ENCODE measurements at regions not wholly inside any gene's neighbourhood (a gene's known extent, or its start where the extent isn't known, plus 50 kb on each side); places are given as distances from the start of the nearest gene placed in this dataset.

DNA sequence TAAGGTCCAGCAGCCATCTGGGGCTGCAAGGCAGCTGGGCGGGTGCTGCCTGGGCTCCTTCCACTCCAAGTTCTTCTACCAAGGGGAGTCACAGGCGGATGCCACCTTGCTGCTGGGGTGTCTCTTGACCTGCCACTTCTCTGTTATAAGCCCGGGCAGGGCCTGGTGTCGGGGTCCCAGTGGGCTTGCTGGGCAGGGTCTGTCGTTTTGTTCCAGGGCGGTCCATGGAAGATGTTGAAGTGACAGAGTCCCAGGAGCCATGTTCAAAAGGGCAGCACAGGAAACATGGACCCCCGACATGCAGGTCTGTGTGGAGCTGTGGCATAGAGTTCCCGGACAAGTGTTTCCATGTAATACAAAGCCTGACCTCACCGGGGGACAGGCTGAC lies 91.1 kb downstream of the TNFRSF13B start:
- TF ChIP-seq CTCF (IDR thresholded peaks at IDR 0.05) (no peak), POLR2AphosphoS5 (IDR thresholded peaks at IDR 0.05; ENCODE audit: low read depth, low read length) (no peak), REST (IDR thresholded peaks at IDR 0.05; ENCODE audit: insufficient read depth in 1 of 2, low read depth in 2 of 2, low read length in 1 of 2) (no peak), SIN3A (IDR thresholded peaks at IDR 0.05; ENCODE audit: borderline replicate concordance, insufficient read depth, low read depth, low read length) (no peak), TCF7L2 (IDR thresholded peaks at IDR 0.05; ENCODE audit: low read depth, low read length) (no peak)
- POLR2A ChIA-PET = no interaction called here
- no TSS peak for BruUV-seq (replicated peaks)
- in situ Hi-C loops (cut with HindIII; ENCODE audit: low pct_unique_long_range_greater_than_20kb, low sequenced_read_pairs) = no loop called here
- Histone ChIP-seq H3K9me3 (ENCODE audit: control insufficient read depth, insufficient read depth, low read depth, low read length) (no peaks in the 10 kb centered on the region), H3K27me3 (ENCODE audit: control insufficient read depth, insufficient read depth, low read length) (no peaks in the 10 kb centered on the region), H3K4me1 (ENCODE audit: control insufficient read depth, insufficient read depth, low read length) (no peaks in the 10 kb centered on the region), H3K36me3 (ENCODE audit: control insufficient read depth, insufficient read depth, low read length) (no peaks in the 10 kb centered on the region), H3K27ac (ENCODE audit: low read length) (no peak overlapping the region), H3K4me3 (ENCODE audit: low read depth in 2 of 2, low read length in 2 of 2) (no peak overlapping the region)
- intact Hi-C loops (cut with micrococcal nuclease; ENCODE audit: unreplicated experiment) = no loop called here
- ATAC-seq = no peak
- CTCF ChIA-PET = no interaction called here
- no peak for DNase-seq (ENCODE audit: low read depth, low spot score)

DNA sequence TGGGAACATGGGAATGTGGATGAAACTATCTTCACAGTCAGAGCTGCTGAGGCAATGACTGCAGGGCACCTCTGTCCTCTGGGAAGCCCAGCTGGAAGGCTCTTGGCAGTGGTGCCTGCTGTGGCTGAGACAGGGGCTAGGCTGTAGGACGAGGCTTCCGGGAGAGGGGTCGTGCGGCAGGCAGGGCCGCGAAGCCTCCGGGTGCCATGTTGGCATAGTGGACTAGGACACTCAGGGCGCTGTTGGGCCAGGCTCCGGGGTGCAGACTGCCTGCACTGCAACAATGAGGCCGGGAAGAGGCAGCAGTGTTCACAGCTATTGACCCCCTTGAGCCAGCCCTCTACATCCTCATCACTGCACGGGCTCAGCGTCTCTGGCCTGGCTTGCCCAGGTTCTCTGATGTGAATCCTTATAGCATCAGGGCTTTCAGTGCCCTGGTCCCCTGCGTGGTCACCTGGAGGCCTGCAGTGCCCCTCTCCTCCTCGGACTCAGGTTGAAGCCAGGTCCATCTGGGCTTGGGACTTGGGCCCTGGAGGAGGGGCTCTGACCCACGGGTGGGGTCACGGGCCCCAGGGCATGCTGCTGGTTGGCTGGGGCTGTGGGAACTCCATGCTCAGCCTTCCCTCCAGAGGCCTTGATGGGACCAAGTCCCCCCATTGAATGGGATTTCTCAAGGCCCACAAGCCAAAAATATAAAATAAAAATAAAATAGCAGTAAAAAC lies 91.6 kb downstream of the TNFRSF13B start:
- no peak overlapping the region for H3K27ac ChIP-seq (ENCODE audit: low read length)
- no peaks in the 10 kb centered on the region for H3K36me3 ChIP-seq (ENCODE audit: control insufficient read depth, insufficient read depth, low read length)
- H3K4me3 ChIP-seq (ENCODE audit: low read depth in 2 of 2, low read length in 2 of 2) = no peak overlapping the region
- DNase-seq (ENCODE audit: low read depth, low spot score) = no peak
- BruUV-seq (replicated peaks) = no TSS peak
- intact Hi-C loops (cut with micrococcal nuclease; ENCODE audit: unreplicated experiment) (no loop called here), in situ Hi-C loops (cut with HindIII; ENCODE audit: low pct_unique_long_range_greater_than_20kb, low sequenced_read_pairs) (no loop called here)
- ChIA-PET CTCF (no interaction called here), POLR2A (no interaction called here)
- no peaks in the 10 kb centered on the region for H3K9me3 ChIP-seq (ENCODE audit: control insufficient read depth, insufficient read depth, low read depth, low read length)
- TF ChIP-seq CTCF (IDR thresholded peaks at IDR 0.05) = no peak
- TF ChIP-seq REST (IDR thresholded peaks at IDR 0.05; ENCODE audit: insufficient read depth in 1 of 2, low read depth in 2 of 2, low read length in 1 of 2) = no peak
- TF ChIP-seq POLR2AphosphoS5 (IDR thresholded peaks at IDR 0.05; ENCODE audit: low read depth, low read length) = no peak
- H3K4me1 ChIP-seq (ENCODE audit: control insufficient read depth, insufficient read depth, low read length) = no peaks in the 10 kb centered on the region
- H3K27me3 ChIP-seq (ENCODE audit: control insufficient read depth, insufficient read depth, low read length) = no peaks in the 10 kb centered on the region
- ATAC-seq = no peak
